GM19023 (cell line): ENCODE measurements at regions not wholly inside any gene's neighbourhood (a gene's known extent, or its start where the extent isn't known, plus 50 kb on each side); places are given as distances from the start of the nearest gene placed in this dataset.

Source experiments
- ATAC-seq: cut with Tn5 transposase; IDR thresholded peaks from one replicate; pipeline ENCODE4 v1.9.1; 2021; ENCODE audit warnings: mild to moderate bottlenecking, moderate library complexity; ENCODE audit not compliant: unreplicated experiment

GRCh38 chr18:39872651-39873050 lies 2082.4 kb upstream of the PIK3C3 start:
- no peak for ATAC-seq

- ATAC-seq, result no peak
These were observed 2083.1 kb upstream of the PIK3C3 start for GRCh38 chr18:39871961-39872360.

- no peak for ATAC-seq
These were observed 2084.4 kb upstream of the PIK3C3 start for GRCh38 chr18:39870591-39870990.

- no peak for ATAC-seq
These were observed 2091.1 kb upstream of the PIK3C3 start for GRCh38 chr18:39863916-39864315.

- no peak for ATAC-seq
These were observed 2092.7 kb upstream of the PIK3C3 start for GRCh38 chr18:39862341-39862740.

GRCh38 chr18:39854291-39854690 lies 2100.7 kb upstream of the PIK3C3 start:
- no peak for ATAC-seq

- no peak for ATAC-seq
These were observed 2108.8 kb upstream of the PIK3C3 start for GRCh38 chr18:39846265-39846664.

GRCh38 chr18:39845631-39846030 lies 2109.4 kb upstream of the PIK3C3 start:
- ATAC-seq, result no peak

GRCh38 chr18:39845106-39845505 lies 2109.9 kb upstream of the PIK3C3 start:
- no peak for ATAC-seq

GRCh38 chr18:39843546-39843945 lies 2111.5 kb upstream of the PIK3C3 start:
- no peak for ATAC-seq

GRCh38 chr18:39842366-39842914 lies 2112.6 kb upstream of the PIK3C3 start:
- no peak for ATAC-seq

- ATAC-seq, result no peak
These were observed 2113.3 kb upstream of the PIK3C3 start for GRCh38 chr18:39841482-39842365.

GRCh38 chr18:39840856-39841481 lies 2114.1 kb upstream of the PIK3C3 start:
- no peak for ATAC-seq

- ATAC-seq, result no peak
These were observed 2114.6 kb upstream of the PIK3C3 start for GRCh38 chr18:39840406-39840805.

GRCh38 chr18:39839782-39840181 lies 2115.3 kb upstream of the PIK3C3 start:
- no peak for ATAC-seq

- ATAC-seq, result no peak
These were observed 2116.2 kb upstream of the PIK3C3 start for GRCh38 chr18:39838831-39839230.

GRCh38 chr18:39835303-39836030 lies 2119.6 kb upstream of the PIK3C3 start:
- ATAC-seq, result no peak

- no peak for ATAC-seq
These were observed 2120.4 kb upstream of the PIK3C3 start for GRCh38 chr18:39834636-39835035.

GRCh38 chr18:39825485-39826150 lies 2129.4 kb upstream of the PIK3C3 start:
- ATAC-seq, result no peak

GRCh38 chr18:39806525-39806924 lies 2148.5 kb upstream of the PIK3C3 start:
- ATAC-seq, result no peak

GRCh38 chr18:39805218-39805617 lies 2149.8 kb upstream of the PIK3C3 start:
- ATAC-seq, result no peak
